Stimulated activated CD8-positive, alpha-beta memory T cell treated with anti-CD3 and anti-CD28 coated beads, Interleukin-15, amount 100 ng/mL, for 24 hours (primary cell): ENCODE measurements at regions not wholly inside any gene's neighbourhood (a gene's known extent, or its start where the extent isn't known, plus 50 kb on each side); places are given as distances from the start of the nearest gene placed in this dataset.
"Not testable (repeated sequence)": the region's sequence is repeated elsewhere in the genome, so short reads cannot be mapped to it uniquely, and the experiment has no call there.

Experiments
- DNase-seq: peaks from one replicate; pipeline ENCODE4 v3.0.0-alpha.2; 2020; ENCODE audit warnings: low read depth

DNA sequence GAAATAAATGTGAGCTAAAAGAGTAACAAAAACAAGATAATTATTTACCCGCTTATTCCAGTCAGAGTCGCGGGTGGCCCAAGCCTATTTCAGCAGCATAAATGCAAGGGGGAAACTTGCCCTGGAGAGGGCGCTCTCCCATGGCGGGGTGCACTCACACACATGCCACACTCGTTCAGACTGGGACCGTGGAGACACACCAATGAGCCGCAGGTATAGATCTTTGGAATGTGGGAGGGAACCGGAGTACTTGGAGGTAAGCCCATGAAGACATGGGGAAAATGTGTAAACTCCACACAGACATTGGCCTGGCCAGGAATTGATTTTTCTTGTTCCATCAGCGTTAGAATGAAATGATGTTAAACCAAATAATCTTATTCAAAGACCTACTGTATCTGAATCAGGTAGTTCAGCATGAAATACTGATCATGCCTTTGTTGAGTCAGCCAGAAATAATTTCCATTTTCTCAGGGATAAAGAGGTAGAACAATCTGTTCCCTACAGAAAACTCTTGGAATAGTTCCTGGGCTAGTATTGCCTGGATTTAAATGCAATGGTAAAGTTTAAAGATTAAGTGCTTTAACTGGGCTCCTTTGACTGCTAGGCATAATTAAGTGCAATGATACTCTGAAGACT, 191.5 kb downstream of the MCHR2 start:
- DNase-seq, result no peak

GRCh38 chr6:99808992-99809391, 185.0 kb downstream of the MCHR2 start:
- DNase-seq, result no peak

DNA sequence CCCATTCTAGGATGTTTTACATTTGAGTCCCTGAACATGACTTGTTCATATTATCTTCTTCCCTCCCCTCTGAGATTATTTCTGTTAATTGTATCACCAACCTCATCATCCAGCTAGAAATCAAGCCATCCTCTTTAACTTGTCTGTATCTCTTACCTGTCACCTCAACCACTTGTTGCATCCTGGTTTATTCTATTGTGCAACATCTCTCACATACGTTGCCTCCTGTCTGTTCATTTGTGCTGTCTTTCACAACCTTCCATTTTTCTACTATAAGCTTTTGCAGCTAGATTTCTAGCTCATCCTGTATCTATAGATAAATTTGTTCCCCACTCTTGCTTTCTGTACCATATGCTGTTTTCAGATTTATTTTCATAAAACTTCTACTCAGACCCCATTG, 183.7 kb downstream of the MCHR2 start:
- no peak for DNase-seq

DNA sequence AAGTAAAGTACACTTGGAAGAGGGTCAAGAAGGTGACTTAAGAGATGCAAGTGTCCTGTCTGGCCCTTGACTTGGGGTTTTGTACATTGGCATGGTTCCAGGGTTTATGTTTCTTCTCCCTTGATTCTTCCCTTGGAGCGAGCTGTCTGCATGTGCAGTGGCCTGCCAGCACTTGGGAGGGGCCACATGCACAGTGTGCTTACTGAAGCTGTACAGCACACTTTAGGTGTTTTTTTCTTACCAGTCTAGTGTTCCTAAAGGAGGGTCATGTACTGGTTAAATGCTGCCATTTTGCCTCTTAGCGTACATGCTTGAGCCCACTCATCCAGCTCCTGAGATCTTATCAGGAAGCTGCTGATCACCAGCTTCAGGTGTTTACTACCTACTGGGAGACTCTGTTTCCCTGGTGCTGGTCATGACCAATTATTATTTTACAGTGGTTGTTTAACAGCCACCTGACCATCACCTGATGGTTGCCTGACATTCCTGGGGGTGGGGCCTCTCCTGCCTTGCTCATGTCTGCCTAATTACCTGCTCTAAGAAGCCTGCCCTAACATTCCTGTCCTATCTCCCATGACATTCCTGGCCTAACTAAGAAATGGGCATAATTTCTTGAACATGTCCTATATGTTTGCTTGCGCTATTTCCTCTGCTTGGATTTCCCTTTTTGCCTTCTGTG, 182.9 kb downstream of the MCHR2 start:
- DNase-seq, result no peak

DNA sequence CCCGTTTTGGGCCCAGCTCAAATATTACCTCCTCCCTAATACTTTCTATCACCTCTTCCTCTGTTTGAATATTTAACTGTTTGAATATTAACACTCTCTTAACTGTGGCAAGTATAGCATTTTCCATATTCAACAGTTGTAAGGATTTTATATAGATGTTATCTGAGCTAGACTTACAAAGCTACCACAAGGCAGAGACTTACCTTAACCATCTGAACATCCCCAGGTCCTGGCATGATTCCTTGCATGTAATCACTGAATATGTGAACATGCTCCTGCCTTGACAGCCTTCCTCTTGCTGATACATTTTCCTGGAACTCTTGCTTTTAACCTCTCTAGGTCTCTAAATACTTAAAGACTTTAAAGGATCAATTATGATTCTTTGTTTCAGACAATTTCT, 182.4 kb downstream of the MCHR2 start:
- DNase-seq, result no peak

DNA sequence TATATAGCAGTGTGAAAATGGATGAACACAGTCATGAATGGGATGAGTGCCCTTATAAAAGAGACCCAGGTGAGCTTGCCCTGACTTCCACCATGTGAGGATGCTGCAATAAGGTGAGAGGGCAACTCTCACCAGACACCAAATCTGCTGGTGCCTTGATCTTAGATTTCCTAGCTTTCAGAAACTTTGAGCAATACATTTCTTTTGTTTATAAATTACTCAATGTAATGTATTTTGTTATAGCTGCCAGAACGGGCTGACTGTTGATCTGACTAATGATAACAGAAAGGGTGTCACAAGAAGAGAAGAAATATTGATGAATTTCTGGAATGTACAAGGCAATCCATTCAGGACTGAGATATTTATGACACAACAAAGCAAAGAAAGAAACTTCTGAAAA, 180.5 kb downstream of the MCHR2 start:
- DNase-seq, result no peak

- DNase-seq, result no peak
These were observed 179.6 kb downstream of the MCHR2 start for GRCh38 chr6:99814230-99814928.

DNA sequence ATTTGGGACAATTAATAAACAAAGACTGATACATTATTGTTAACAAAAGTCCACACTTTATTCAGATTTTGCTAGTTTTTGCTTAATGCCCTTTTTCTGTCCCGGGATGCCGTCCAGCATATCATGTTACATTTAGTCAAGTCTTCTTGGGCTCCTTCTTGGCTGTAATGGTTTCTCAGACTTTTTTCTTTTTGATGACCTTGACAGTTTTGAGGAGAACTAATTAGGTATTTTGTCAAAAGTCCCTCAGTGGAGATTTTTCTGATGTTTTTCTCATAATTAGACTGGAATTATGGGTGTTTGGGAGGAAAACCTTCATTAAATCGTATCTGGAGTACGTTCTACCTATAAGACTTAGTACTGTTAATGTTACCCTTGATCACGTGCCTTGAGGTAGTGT, 177.2 kb downstream of the MCHR2 start:
- DNase-seq, result no peak

GRCh38 chr6:99818161-99818560, 175.9 kb downstream of the MCHR2 start:
- no peak for DNase-seq

GRCh38 chr6:99819853-99820252, 174.2 kb downstream of the MCHR2 start:
- no peak for DNase-seq

DNA sequence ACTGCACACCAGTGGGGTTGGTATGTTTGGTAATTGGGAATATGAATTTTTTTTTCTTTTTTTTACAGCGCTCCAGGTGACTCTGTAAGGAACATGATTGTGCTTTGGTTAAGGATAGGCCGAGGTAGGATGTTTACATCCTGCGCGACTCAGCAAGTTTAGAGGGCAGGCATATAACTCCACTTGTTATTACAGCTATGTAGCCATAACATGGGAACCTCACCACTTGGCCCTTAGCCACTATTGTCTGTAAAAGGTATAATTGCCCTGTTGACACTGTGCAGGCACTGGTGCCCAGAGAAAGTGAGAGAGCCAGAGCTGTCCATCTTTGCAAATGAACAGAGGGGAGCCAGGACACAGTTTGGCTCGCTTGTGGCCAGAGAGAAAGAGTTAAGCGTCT, 172.9 kb downstream of the MCHR2 start:
- DNase-seq, result no peak

GRCh38 chr6:99822741-99823512, 171.1 kb downstream of the MCHR2 start:
- DNase-seq, result no peak

- DNase-seq, result not testable (repeated sequence)
These were observed 170.3 kb downstream of the MCHR2 start for GRCh38 chr6:99823513-99824235.

- no peak for DNase-seq
These were observed 161.0 kb downstream of the MCHR2 start for GRCh38 chr6:99833034-99833433.

GRCh38 chr6:99836471-99836870, 157.6 kb downstream of the MCHR2 start:
- DNase-seq, result no peak

- no peak for DNase-seq
These were observed 155.4 kb downstream of the MCHR2 start for GRCh38 chr6:99838607-99839006.

DNA sequence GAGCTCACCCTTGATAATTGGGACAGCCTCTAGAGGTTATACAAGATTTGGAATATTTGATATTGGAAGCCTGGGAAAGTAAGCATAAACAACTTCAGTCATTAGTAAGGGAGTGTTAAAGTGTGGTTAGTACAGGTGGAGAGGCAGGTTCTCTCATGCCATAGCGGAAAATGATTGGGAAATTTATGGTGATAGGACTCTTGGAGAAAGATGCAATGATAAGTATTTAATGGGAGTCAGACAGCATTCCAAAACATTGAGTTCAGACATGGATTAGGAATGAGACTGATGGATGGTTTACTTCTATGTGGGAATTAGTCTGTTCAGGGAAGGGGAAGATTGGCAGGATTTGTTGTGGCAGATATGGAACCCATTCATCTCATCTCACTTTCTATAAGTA, 152.7 kb downstream of the MCHR2 start:
- no peak for DNase-seq

GRCh38 chr6:99846006-99846405, 148.0 kb downstream of the MCHR2 start:
- no peak for DNase-seq

- no peak for DNase-seq
These were observed 143.2 kb downstream of the MCHR2 start for GRCh38 chr6:99850841-99851240.

- DNase-seq, result no peak
These were observed 142.0 kb downstream of the MCHR2 start for GRCh38 chr6:99852031-99852430.

DNA sequence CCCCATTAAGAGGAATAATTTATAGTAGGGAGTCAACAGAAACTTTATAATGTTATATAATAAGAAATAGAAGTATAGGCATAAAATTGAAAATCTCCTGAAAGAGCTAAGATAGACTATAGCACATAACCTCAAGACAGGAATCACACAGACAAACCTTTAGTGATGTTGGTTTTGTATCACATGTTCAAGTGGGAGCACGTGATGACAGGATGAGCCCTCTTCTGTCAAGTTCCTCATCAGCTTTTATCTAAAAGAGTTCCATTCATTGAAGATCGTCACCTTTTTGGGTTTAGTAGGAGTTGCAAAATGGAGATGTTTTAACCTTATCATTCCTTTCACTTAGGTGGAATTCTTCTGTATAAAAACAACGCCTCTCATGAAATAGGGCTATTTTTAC, 127.0 kb downstream of the MCHR2 start:
- DNase-seq, result no peak
